GM06990 (cell line): ENCODE measurements at regions not wholly inside any gene's neighbourhood (a gene's known extent, or its start where the extent isn't known, plus 50 kb on each side); places are given as distances from the start of the nearest gene placed in this dataset.
"Not testable (repeated sequence)": the region's sequence is repeated elsewhere in the genome, so short reads cannot be mapped to it uniquely, and the experiment has no call there.

Experiments
- DNase-seq: peaks from one replicate; pipeline ENCODE4 v3.0.0-alpha.2; 2011; ENCODE audit not compliant: insufficient read length; ENCODE audit errors: extremely low read depth
- H3K27me3 ChIP-seq: replicated peaks from 2 replicates; pipeline ENCODE4 v1.6.0; 2011; ENCODE audit warnings: low read length; ENCODE audit not compliant: control insufficient read depth, insufficient read depth
- H3K36me3 ChIP-seq: 2 replicates; pipeline ENCODE4 v1.5.1; 2011; ENCODE audit warnings: low read length; ENCODE audit not compliant: control insufficient read depth, insufficient read depth
- H3K4me3 ChIP-seq: replicated peaks from 2 replicates; pipeline ENCODE4 v1.5.1; 2011; ENCODE audit warnings: low read depth, mild to moderate bottlenecking, control low read depth, low read length
- TF ChIP-seq, protein P1 (sequence below): IDR thresholded peaks from 2 replicates; pipeline ENCODE4 v1.5.1; 2011; ENCODE audit warnings: low read length, control low read depth, mild to moderate bottlenecking, inconsistent platforms; ENCODE audit not compliant: insufficient read depth, poor library complexity, severe bottlenecking

GRCh38 chr5:86257871-86258270 lies 359.9 kb upstream of the COX7C start:
- no peaks in the 10 kb centered on the region for H3K27me3 ChIP-seq
- no peaks in the 10 kb centered on the region for H3K36me3 ChIP-seq
- TF ChIP-seq, protein P1, sequence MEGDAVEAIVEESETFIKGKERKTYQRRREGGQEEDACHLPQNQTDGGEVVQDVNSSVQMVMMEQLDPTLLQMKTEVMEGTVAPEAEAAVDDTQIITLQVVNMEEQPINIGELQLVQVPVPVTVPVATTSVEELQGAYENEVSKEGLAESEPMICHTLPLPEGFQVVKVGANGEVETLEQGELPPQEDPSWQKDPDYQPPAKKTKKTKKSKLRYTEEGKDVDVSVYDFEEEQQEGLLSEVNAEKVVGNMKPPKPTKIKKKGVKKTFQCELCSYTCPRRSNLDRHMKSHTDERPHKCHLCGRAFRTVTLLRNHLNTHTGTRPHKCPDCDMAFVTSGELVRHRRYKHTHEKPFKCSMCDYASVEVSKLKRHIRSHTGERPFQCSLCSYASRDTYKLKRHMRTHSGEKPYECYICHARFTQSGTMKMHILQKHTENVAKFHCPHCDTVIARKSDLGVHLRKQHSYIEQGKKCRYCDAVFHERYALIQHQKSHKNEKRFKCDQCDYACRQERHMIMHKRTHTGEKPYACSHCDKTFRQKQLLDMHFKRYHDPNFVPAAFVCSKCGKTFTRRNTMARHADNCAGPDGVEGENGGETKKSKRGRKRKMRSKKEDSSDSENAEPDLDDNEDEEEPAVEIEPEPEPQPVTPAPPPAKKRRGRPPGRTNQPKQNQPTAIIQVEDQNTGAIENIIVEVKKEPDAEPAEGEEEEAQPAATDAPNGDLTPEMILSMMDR = no peak
- DNase-seq = no peak
- no peak overlapping the region for H3K4me3 ChIP-seq

DNA sequence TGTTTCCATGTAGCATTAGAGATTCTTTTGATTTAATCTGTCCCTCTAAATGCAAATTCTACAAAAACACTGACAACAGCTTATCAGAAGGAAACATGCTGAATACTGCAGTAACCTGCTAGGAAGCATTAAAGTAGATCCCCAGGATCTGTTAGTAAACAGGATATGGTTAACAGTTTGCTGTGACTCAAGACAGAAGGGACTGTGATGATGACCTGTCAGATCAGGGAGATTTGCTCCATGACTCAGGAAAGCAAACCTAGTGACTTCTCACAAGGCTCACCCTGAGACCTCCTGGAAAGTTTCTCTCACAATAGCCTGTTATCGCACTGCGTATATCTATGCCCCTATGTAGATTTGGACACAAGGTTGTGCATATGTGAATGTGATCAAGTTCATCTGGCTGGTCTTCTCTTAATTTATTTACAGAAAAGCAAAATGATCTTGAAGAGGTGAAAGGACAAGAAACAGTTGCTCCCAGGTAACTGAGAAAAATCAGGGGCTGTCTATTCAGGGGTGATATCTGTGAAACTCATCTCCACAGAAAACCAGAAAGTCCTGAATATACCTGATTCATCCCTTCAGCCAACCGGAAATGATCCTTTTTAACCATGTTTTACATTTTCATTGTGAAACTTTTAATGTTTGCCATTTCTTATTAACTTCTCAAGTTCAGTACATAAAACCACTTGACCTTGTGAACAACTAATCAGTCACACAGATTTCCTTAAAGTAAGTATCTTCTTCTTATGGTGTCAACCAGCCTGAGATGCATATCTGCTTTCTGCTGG lies 333.1 kb upstream of the COX7C start:
- not testable (repeated sequence) for H3K4me3 ChIP-seq, H3K27me3 ChIP-seq, DNase-seq, H3K36me3 ChIP-seq

DNA sequence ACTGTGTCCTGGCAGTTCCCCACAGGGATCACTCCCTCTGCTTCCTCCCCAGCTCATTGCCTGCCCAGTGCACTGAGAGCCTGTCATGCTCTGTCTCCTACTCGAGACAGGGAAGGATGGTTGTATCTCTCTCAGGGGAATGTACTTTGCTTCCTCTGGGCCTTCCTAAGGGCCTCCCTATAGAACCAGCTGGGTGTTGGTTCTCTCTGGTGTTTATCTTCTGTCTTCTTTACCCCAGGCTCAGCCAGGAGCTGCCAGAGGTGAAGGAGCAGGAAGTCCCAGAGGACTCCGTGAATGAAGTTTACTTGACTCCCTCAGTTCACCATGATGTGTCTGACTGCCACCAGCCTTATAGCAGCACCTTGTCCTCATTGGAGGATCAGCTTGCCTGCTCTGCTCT lies 330.3 kb upstream of the COX7C start:
- not testable (repeated sequence) for DNase-seq, H3K36me3 ChIP-seq, H3K27me3 ChIP-seq, H3K4me3 ChIP-seq

DNA sequence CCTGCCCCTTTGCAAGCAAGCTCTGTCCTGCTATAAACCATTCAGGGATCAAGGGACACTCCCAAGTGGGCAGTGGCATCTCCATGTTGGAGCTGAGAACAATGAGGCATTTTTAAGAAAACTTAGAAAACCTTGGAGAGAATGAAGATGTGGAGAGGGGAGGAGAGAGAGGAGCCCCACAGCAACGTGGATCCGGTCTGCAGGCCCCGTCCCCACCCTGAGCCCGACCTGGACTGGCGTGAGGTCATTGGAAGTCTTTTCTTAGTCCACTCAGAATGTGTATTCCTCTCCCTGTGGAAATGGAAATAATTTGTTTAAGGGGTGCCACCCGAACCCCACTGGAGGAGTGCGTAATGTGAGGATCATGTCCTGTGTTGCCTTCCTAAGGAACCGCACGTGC lies 328.0 kb upstream of the COX7C start:
- not testable (repeated sequence) for H3K27me3 ChIP-seq, DNase-seq, H3K4me3 ChIP-seq, H3K36me3 ChIP-seq

- not testable (repeated sequence) for H3K27me3 ChIP-seq, H3K36me3 ChIP-seq, DNase-seq, H3K4me3 ChIP-seq
Observed at GRCh38 chr5:86292811-86293210, 324.9 kb upstream of the COX7C start.

DNA sequence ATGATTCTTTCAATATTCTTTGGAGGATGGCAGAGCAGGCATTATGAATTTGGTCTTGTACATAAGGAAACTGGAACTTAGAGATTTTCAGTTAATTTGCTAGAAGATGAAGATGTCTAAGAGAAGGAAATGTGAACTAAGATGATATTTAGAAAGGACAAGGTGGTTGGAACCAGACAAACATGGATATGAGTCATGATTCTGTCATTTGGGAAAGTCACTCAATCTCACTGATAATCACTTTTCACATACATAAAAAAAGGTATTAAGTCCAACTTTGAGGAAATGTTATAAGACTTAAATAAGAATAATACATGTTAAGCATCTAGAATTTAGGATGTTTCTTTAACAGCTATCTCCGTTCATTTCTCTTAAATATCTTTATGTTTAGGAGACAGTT lies 315.1 kb upstream of the COX7C start:
- DNase-seq, H3K27me3 ChIP-seq, H3K36me3 ChIP-seq, H3K4me3 ChIP-seq: not testable (repeated sequence)

- TF ChIP-seq, protein P1 = peak; percentile 33
- not testable (repeated sequence) for H3K36me3 ChIP-seq, H3K27me3 ChIP-seq, DNase-seq, H3K4me3 ChIP-seq
Observed at GRCh38 chr5:86305050-86305449, 312.7 kb upstream of the COX7C start.

DNA sequence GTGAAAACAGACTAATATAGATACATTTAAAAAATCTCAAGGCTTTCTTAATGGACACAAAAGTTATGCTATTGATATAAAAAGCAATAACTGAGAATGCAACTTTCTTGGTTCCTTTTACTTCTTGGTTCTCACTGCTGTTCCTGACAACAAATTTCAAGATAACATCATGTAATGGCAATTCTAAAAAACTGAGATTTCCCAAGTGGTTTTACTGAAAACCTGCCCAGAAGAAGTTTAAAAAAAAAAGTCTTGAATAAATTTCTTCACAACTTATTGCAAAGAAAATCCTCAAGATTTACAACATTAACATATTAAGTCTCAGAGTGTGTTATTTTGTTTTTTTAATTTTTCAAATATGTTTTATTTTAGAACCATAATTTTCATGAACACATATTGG lies 302.8 kb upstream of the COX7C start:
- H3K4me3 ChIP-seq = no peak overlapping the region
- H3K27me3 ChIP-seq = no peaks in the 10 kb centered on the region
- TF ChIP-seq, protein P1 = no peak
- DNase-seq = no peak
- H3K36me3 ChIP-seq = no peaks in the 10 kb centered on the region
